ENCODE measurements at regions not wholly inside any gene's neighbourhood (a gene's known extent, or its start where the extent isn't known, plus 50 kb on each side); places are given as distances from the start of the nearest gene placed in this dataset.

DNA sequence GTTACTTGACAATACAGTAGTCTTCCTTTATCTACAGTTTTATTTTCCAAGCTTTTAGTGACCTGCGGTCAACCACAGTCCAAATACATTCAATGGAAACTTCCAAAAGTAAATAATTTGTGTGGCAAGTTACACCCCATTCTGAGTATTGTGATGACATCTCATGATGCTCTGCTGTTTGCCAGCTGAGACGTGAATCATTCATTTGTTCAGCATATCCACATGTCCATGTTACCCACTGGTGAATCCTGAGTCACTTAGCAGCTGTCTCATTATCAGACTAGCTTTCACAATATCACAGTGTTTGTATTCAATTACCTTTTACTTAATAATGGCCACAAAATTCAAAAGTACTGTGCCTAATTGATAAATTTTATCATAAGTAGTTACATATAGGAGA, 179.8 kb downstream of the PRR20E start:
- Histone ChIP-seq H3K4me1 (no peaks in the 10 kb centered on the region), H3K27me3 (no peaks in the 10 kb centered on the region), H3K9me3 (peaks cover 0 to 4% (median 0%) of the 10 kb centered on the region in 12 donors), H3K36me3 (no peaks in the 10 kb centered on the region), H3K4me3 (no peak overlapping the region), H3K27ac (no peak overlapping the region)
- ATAC-seq (no peak), DNase-seq (no peak)
- TF ChIP-seq POLR2A (IDR thresholded peaks at IDR 0.05): no peak
- TF ChIP-seq, protein P1, sequence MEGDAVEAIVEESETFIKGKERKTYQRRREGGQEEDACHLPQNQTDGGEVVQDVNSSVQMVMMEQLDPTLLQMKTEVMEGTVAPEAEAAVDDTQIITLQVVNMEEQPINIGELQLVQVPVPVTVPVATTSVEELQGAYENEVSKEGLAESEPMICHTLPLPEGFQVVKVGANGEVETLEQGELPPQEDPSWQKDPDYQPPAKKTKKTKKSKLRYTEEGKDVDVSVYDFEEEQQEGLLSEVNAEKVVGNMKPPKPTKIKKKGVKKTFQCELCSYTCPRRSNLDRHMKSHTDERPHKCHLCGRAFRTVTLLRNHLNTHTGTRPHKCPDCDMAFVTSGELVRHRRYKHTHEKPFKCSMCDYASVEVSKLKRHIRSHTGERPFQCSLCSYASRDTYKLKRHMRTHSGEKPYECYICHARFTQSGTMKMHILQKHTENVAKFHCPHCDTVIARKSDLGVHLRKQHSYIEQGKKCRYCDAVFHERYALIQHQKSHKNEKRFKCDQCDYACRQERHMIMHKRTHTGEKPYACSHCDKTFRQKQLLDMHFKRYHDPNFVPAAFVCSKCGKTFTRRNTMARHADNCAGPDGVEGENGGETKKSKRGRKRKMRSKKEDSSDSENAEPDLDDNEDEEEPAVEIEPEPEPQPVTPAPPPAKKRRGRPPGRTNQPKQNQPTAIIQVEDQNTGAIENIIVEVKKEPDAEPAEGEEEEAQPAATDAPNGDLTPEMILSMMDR (IDR thresholded peaks at IDR 0.05): no peak
- 77 to 81% (median 79%) methylated on average over 2 of the region's 2 CpGs for WGBS, 4 donors
- intact Hi-C loops (cut with DNase I): no loop called here

DNA sequence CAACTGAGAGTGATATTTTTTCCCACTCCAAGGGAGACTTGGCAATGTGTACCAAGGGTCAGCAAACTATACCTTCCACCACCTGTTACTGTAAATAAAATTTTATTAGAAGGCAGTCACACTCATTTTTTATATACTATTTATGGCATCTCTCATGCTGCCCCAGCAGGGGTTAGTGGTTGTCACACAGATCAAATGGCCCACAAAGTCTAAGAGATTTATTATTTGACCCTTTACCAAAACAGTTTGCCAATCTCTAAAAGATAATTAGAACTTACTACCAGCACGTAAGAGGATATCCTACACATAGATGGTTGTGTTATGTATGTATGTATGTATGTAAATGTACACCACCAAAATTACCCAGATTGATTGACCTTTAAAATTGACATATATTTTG, 185.1 kb downstream of the PRR20E start:
- intact Hi-C loops (cut with DNase I): no loop called here
- 75 to 85% (median 79%) methylated on average over 1 of the region's 1 CpG for WGBS, 4 donors

DNA sequence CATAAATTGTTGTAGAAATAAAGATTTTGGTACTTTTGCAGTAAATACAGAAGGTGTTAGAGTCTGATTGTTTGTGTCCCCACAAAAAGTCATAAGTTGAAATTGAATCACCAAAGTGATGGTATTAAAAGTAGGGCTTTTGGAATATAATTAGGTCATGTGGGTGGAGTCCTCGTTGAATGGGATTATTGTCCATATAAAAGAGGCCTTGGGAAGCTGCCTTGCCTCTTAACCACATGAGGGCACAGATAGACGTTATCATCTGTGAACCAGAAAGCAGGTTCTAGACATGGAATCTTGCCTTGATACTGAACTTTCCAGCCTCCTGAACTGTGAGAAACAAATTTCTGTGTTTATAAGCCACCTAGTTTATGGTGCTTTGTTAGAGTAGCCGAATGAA, 186.8 kb downstream of the PRR20E start:
- H3K4me1 ChIP-seq: no peaks in the 10 kb centered on the region
- H3K36me3 ChIP-seq: no peaks in the 10 kb centered on the region
- TF ChIP-seq, protein P1 (IDR thresholded peaks at IDR 0.05): no peak
- no peak for TF ChIP-seq POLR2A (IDR thresholded peaks at IDR 0.05)
- WGBS, 4 donors: 48 to 63% (median 57%) methylated on average over 3 of the region's 3 CpGs
- no peak overlapping the region for H3K27ac ChIP-seq
- H3K27me3 ChIP-seq: no peaks in the 10 kb centered on the region
- H3K9me3 ChIP-seq: no peaks in the 10 kb centered on the region
- DNase-seq: no peak
- H3K4me3 ChIP-seq: no peak overlapping the region
- intact Hi-C loops (cut with DNase I): no loop called here
- ATAC-seq: no peak

More for the DNA sequence above, 185.1 kb downstream of the PRR20E start:
- H3K36me3 ChIP-seq: no peaks in the 10 kb centered on the region
- H3K27ac ChIP-seq: no peak overlapping the region
- no peak overlapping the region for H3K4me3 ChIP-seq
- no peak for ATAC-seq
- H3K27me3 ChIP-seq: no peaks in the 10 kb centered on the region
- no peak for TF ChIP-seq POLR2A (IDR thresholded peaks at IDR 0.05)
- TF ChIP-seq, protein P1 (IDR thresholded peaks at IDR 0.05): no peak
- no peak for DNase-seq
- no peaks in the 10 kb centered on the region for H3K4me1 ChIP-seq
- no peaks in the 10 kb centered on the region for H3K9me3 ChIP-seq

DNA sequence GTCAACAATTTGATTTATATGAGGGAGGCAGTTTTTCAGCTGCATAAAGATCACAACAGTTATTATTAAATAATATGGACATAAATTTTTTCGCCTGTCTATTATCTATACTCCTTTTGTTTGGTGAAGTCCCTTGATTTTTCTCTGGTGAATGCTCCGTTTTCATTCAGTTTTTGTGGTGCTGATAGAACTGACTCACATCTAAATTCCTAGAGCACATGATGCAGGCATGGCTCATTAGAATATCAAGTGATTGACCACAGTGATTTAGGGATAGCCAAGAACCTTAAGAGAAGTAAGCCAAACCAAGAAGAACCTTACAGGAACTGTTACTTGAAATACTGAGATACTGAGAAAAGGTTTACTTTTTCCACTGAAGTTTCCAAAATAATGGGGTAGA, 208.9 kb downstream of the PRR20E start:
- ATAC-seq (no peak), DNase-seq (no peak)
- H3K4me1 ChIP-seq: no peaks in the 10 kb centered on the region
- H3K27me3 ChIP-seq: no peaks in the 10 kb centered on the region
- WGBS, 4 donors: 59 to 68% (median 66%) methylated on average over 2 of the region's 2 CpGs
- TF ChIP-seq POLR2A (IDR thresholded peaks at IDR 0.05): no peak
- TF ChIP-seq, protein P1 (IDR thresholded peaks at IDR 0.05): no peak
- intact Hi-C loops (cut with DNase I): no loop called here
- H3K9me3 ChIP-seq: peaks cover 0 to 5% (median 0%) of the 10 kb centered on the region in 12 donors
- H3K4me3 ChIP-seq: no peak overlapping the region
- no peak overlapping the region for H3K27ac ChIP-seq
- H3K36me3 ChIP-seq: no peaks in the 10 kb centered on the region
